ENCODE measurements at regions not wholly inside any gene's neighbourhood (a gene's known extent, or its start where the extent isn't known, plus 50 kb on each side); places are given as distances from the start of the nearest gene placed in this dataset.
"Not testable (repeated sequence)": the region's sequence is repeated elsewhere in the genome, so short reads cannot be mapped to it uniquely, and the experiment has no call there.

GRCh38 chr3:8068135-8068534 is 433.5 kb upstream of the LMCD1 start:
- H3K4me2 ChIP-seq (ENCODE audit: low read depth, low read length); H3K36me3 ChIP-seq (ENCODE audit: control insufficient read depth, insufficient read depth, low read length); in situ Hi-C loops (cut with MboI; ENCODE audit: low sequenced_read_pairs); H3K9ac ChIP-seq (ENCODE audit: low read depth, low read length); H4K5ac ChIP-seq (ENCODE audit: low read depth, low read length); H3K27me3 ChIP-seq (ENCODE audit: control insufficient read depth, insufficient read depth, low read length); H3K18ac ChIP-seq (ENCODE audit: low read depth, low read length); H2BK120ac ChIP-seq (ENCODE audit: low read depth, low read length); ATAC-seq (ENCODE audit: low read depth); H3K4me3 ChIP-seq (ENCODE audit: insufficient read depth, low read depth, low read length); intact Hi-C loops (cut with micrococcal nuclease); CTCF ChIA-PET; H2BK15ac ChIP-seq (ENCODE audit: low read depth, low read length); DNase-seq; H3K4ac ChIP-seq (ENCODE audit: low read depth, low read length); H4K20me1 ChIP-seq (ENCODE audit: insufficient read depth, low read length); H3K56ac ChIP-seq (ENCODE audit: extremely low read depth, insufficient read depth, low read length); H3K9me1 ChIP-seq (ENCODE audit: insufficient read depth, low read length); dilution Hi-C loops (cut with HindIII; ENCODE audit: low sequenced_read_pairs, unreplicated experiment); H2AK5ac ChIP-seq (ENCODE audit: low read depth, low read length); H3K79me1 ChIP-seq (ENCODE audit: low read depth in 1 of 2, low read length in 2 of 2); H4K8ac ChIP-seq (ENCODE audit: low read depth in 2 of 2, low read length in 2 of 2); H4K91ac ChIP-seq (ENCODE audit: insufficient read depth, low read depth, low read length); H2BK20ac ChIP-seq (ENCODE audit: low read depth, low read length); H2AK9ac ChIP-seq (replicated peaks; ENCODE audit: low read depth, low read length, poor library complexity); H3K27ac ChIP-seq (ENCODE audit: insufficient read depth, low read length); H3K23ac ChIP-seq (ENCODE audit: low read depth, low read length); H3K4me1 ChIP-seq (ENCODE audit: control insufficient read depth, insufficient read depth, low read length); BruUV-seq (replicated peaks); POLR2A ChIA-PET (ENCODE audit: unreplicated experiment); H2BK5ac ChIP-seq (ENCODE audit: low read depth, low read length, poor library complexity, severe bottlenecking); H2AFZ ChIP-seq (replicated peaks; ENCODE audit: low read length, poor library complexity); H3K14ac ChIP-seq (replicated peaks; ENCODE audit: low read depth, low read length): not testable (repeated sequence)
- H3K9me3 ChIP-seq (ENCODE audit: control insufficient read depth, insufficient read depth, low read length): peaks cover 17% of the 10 kb centered on the region
- 41% methylated on average over 3 of the region's 9 CpGs; no CpG with 5 or more reads in 1 of the 2 experiments for WGBS, 2 experiments (ENCODE audit: extremely low coverage in 2 of 2, insufficient read length in 1 of 2)

Measured in IMR-90 (cell line).